ENCODE measurements at regions not wholly inside any gene's neighbourhood (a gene's known extent, or its start where the extent isn't known, plus 50 kb on each side); places are given as distances from the start of the nearest gene placed in this dataset.

GRCh38 chr4:116881077-116881476 is 204.3 kb downstream of the TRAM1L1 start:
- no peaks in the 10 kb centered on the region for H4K20me1 ChIP-seq (ENCODE audit: insufficient read depth, low read length)
- H2BK15ac ChIP-seq (ENCODE audit: low read depth, low read length), result no peak overlapping the region
- H3K9me3 ChIP-seq (ENCODE audit: control insufficient read depth, insufficient read depth, low read length), result peaks cover 4% of the 10 kb centered on the region; the same call in 1 of the 2 replicates
- H3K4ac ChIP-seq (ENCODE audit: low read depth, low read length), result no peak overlapping the region
- no CpG with 5 or more reads among the region's 1 CpG for WGBS, 2 experiments (ENCODE audit: extremely low coverage in 2 of 2, insufficient read length in 1 of 2)
- CTCF ChIA-PET, result no interaction called here
- no peak overlapping the region for H3K27ac ChIP-seq (ENCODE audit: insufficient read depth, low read length)
- H3K4me2 ChIP-seq (ENCODE audit: low read depth, low read length), result no peak overlapping the region
- BruUV-seq (replicated peaks), result no TSS peak
- H4K8ac ChIP-seq (ENCODE audit: low read depth in 2 of 2, low read length in 2 of 2), result no peak overlapping the region
- H3K14ac ChIP-seq (replicated peaks; ENCODE audit: low read depth, low read length), result no peak overlapping the region
- no peak overlapping the region for H2AFZ ChIP-seq (replicated peaks; ENCODE audit: low read length, poor library complexity)
- H3K23ac ChIP-seq (ENCODE audit: low read depth, low read length), result no peak overlapping the region
- H3K36me3 ChIP-seq (ENCODE audit: control insufficient read depth, insufficient read depth, low read length), result no peaks in the 10 kb centered on the region
- POLR2A ChIA-PET (ENCODE audit: unreplicated experiment), result no interaction called here
- no peak overlapping the region for H2BK120ac ChIP-seq (ENCODE audit: low read depth, low read length)
- in situ Hi-C loops (cut with MboI; ENCODE audit: low sequenced_read_pairs) (no loop called here), intact Hi-C loops (cut with micrococcal nuclease) (no loop called here), dilution Hi-C loops (cut with HindIII; ENCODE audit: low sequenced_read_pairs, unreplicated experiment) (no loop called here)
- ATAC-seq (ENCODE audit: low read depth) (no peak), DNase-seq (no peak)
- H3K9ac ChIP-seq (ENCODE audit: low read depth, low read length), result no peak overlapping the region
- H2BK20ac ChIP-seq (ENCODE audit: low read depth, low read length), result no peak overlapping the region
- H2AK9ac ChIP-seq (replicated peaks; ENCODE audit: low read depth, low read length, poor library complexity), result no peak overlapping the region
- H3K56ac ChIP-seq (ENCODE audit: extremely low read depth, insufficient read depth, low read length), result no peak overlapping the region
- no peaks in the 10 kb centered on the region for H3K4me1 ChIP-seq (ENCODE audit: control insufficient read depth, insufficient read depth, low read length)
- H3K9me1 ChIP-seq (ENCODE audit: insufficient read depth, low read length), result no peaks in the 10 kb centered on the region
- H2AK5ac ChIP-seq (ENCODE audit: low read depth, low read length), result no peak overlapping the region
- H3K4me3 ChIP-seq (ENCODE audit: insufficient read depth, low read depth, low read length), result no peak overlapping the region
- H3K79me1 ChIP-seq (ENCODE audit: low read depth in 1 of 2, low read length in 2 of 2), result no peaks in the 10 kb centered on the region
- no peak overlapping the region for H4K5ac ChIP-seq (ENCODE audit: low read depth, low read length)
- no peak overlapping the region for H3K18ac ChIP-seq (ENCODE audit: low read depth, low read length)
- TF ChIP-seq MXI1 (IDR thresholded peaks at IDR 0.05; ENCODE audit: borderline replicate concordance, low read depth, low read length) (no peak), RAD21 (IDR thresholded peaks at IDR 0.05; ENCODE audit: low read length) (no peak), CEBPB (IDR thresholded peaks at IDR 0.05; ENCODE audit: low read depth, low read length) (no peak), ELK1 (IDR thresholded peaks at IDR 0.05; ENCODE audit: borderline replicate concordance, low read depth, low read length) (no peak), MAFK (IDR thresholded peaks at IDR 0.05; ENCODE audit: low read depth, low read length) (no peak)
- TF ChIP-seq, protein P1, sequence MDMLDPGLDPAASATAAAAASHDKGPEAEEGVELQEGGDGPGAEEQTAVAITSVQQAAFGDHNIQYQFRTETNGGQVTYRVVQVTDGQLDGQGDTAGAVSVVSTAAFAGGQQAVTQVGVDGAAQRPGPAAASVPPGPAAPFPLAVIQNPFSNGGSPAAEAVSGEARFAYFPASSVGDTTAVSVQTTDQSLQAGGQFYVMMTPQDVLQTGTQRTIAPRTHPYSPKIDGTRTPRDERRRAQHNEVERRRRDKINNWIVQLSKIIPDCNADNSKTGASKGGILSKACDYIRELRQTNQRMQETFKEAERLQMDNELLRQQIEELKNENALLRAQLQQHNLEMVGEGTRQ (IDR thresholded peaks at IDR 0.05; ENCODE audit: low read depth, low read length), result no peak
- TF ChIP-seq, protein P2, sequence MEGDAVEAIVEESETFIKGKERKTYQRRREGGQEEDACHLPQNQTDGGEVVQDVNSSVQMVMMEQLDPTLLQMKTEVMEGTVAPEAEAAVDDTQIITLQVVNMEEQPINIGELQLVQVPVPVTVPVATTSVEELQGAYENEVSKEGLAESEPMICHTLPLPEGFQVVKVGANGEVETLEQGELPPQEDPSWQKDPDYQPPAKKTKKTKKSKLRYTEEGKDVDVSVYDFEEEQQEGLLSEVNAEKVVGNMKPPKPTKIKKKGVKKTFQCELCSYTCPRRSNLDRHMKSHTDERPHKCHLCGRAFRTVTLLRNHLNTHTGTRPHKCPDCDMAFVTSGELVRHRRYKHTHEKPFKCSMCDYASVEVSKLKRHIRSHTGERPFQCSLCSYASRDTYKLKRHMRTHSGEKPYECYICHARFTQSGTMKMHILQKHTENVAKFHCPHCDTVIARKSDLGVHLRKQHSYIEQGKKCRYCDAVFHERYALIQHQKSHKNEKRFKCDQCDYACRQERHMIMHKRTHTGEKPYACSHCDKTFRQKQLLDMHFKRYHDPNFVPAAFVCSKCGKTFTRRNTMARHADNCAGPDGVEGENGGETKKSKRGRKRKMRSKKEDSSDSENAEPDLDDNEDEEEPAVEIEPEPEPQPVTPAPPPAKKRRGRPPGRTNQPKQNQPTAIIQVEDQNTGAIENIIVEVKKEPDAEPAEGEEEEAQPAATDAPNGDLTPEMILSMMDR (conservative IDR thresholded peaks at IDR 0.05; ENCODE audit: low read depth, low read length), result no peak
- H4K91ac ChIP-seq (ENCODE audit: insufficient read depth, low read depth, low read length), result no peak overlapping the region
- H2BK5ac ChIP-seq (ENCODE audit: low read depth, low read length, poor library complexity, severe bottlenecking), result no peak overlapping the region
- no peaks in the 10 kb centered on the region for H3K27me3 ChIP-seq (ENCODE audit: control insufficient read depth, insufficient read depth, low read length)

All from IMR-90 (cell line).